PC-3 (cell line): ENCODE measurements at regions not wholly inside any gene's neighbourhood (a gene's known extent, or its start where the extent isn't known, plus 50 kb on each side); places are given as distances from the start of the nearest gene placed in this dataset.

Source experiments
- ATAC-seq: fragments of 200-7000 bp; cut with Tn5 transposase; 2 replicates; pipeline ENCODE4 v1.9.1; 2020; ENCODE audit warnings: mild to moderate bottlenecking, moderate library complexity
- BruUV-seq: library from RNA; stranded (reverse); fragments of 400-500 nt; replicated peaks from 2 replicates; lab custom pipeline; 2021; lab: Mats Ljungman, UMichigan
- CTCF ChIA-PET: fragments of 300-600 bp; sonication (Branson Sonifier 250); formaldehyde crosslinking; loops from one replicate; lab custom pipeline; 2022; ENCODE audit warnings: antibody characterized with exemption; lab: Charles Lee
- POLR2A ChIA-PET: fragments of 300-600 bp; sonication (Branson Sonifier 250); formaldehyde crosslinking; loops from one replicate; lab custom pipeline; 2022; ENCODE audit warnings: antibody characterized with exemption; ENCODE audit not compliant: unreplicated experiment; lab: Charles Lee
- DNase-seq: peaks from one replicate; pipeline ENCODE4 v3.0.0-alpha.2; 2015
- H2AFZ ChIP-seq: fragments of 300-600 bp; sonication (generic); 2 replicates; pipeline ENCODE4 v1.6.0; 2016; ENCODE audit warnings: antibody characterized with exemption, low read length
- H3F3A ChIP-seq: fragments of 300-600 bp; sonication (generic); one replicate; pipeline ENCODE4 v1.6.0; 2017; ENCODE audit warnings: antibody characterized with exemption, low read length, control low read depth, mild to moderate bottlenecking; ENCODE audit not compliant: unreplicated experiment
- H3K27ac ChIP-seq: fragments of 300-600 bp; sonication (generic); 2 replicates; pipeline ENCODE4 v1.5.1; 2016; ENCODE audit warnings: mild to moderate bottlenecking, low read length
- H3K27me3 ChIP-seq: fragments of 300-600 bp; sonication (generic); 2 replicates; pipeline ENCODE4 v1.6.1; 2016; ENCODE audit warnings: low read length, mixed read lengths
- H3K36me3 ChIP-seq: fragments of 300-600 bp; sonication (generic); 2 replicates; pipeline ENCODE4 v1.6.1; 2016; ENCODE audit warnings: low read depth, mixed run types, low read length, mixed read lengths
- H3K4me1 ChIP-seq: fragments of 300-600 bp; sonication (generic); 2 replicates; pipeline ENCODE4 v1.5.1; 2016; ENCODE audit warnings: low read length; ENCODE audit not compliant: insufficient read depth
- H3K4me2 ChIP-seq: fragments of 300-600 bp; sonication (generic); 2 replicates; pipeline ENCODE4 v1.6.0; 2016; ENCODE audit warnings: low read length
- H3K4me3 ChIP-seq: fragments of 300-600 bp; sonication (generic); 2 replicates; pipeline ENCODE4 v1.5.1; 2016; ENCODE audit warnings: mild to moderate bottlenecking, low read length, mixed read lengths
- H3K79me2 ChIP-seq: fragments of 300-600 bp; sonication (generic); 2 replicates; pipeline ENCODE4 v1.6.1; 2017; ENCODE audit warnings: low read length, mixed read lengths
- H3K9ac ChIP-seq: fragments of 300-600 bp; sonication (generic); 2 replicates; pipeline ENCODE4 v1.6.0; 2016; ENCODE audit warnings: mild to moderate bottlenecking, low read length
- H3K9me2 ChIP-seq: fragments of 300-600 bp; sonication (generic); replicated peaks from 2 replicates; pipeline ENCODE4 v1.6.1; 2016; ENCODE audit warnings: mixed run types, low read length, mixed read lengths
- H3K9me3 ChIP-seq: fragments of 300-600 bp; sonication (generic); 2 replicates; pipeline ENCODE4 v1.6.1; 2016; ENCODE audit warnings: low read length, mixed read lengths
- H4K20me1 ChIP-seq: fragments of 300-600 bp; sonication (generic); 2 replicates; pipeline ENCODE4 v1.6.1; 2016; ENCODE audit warnings: low read length, mixed read lengths
- EZH2 ChIP-seq: fragments of 300-600 bp; sonication (generic); IDR thresholded peaks from one replicate; pipeline ENCODE4 v1.6.1; 2017; ENCODE audit warnings: antibody characterized with exemption, mild to moderate bottlenecking, low read length; ENCODE audit not compliant: unreplicated experiment
- EZH2phosphoT487 ChIP-seq: fragments of 300-600 bp; sonication (generic); IDR thresholded peaks from 2 replicates; pipeline ENCODE4 v1.6.1; 2018; ENCODE audit warnings: mild to moderate bottlenecking, antibody characterized with exemption, low read length, borderline replicate concordance
- intact Hi-C: fragments of 100-400 bp; cut with micrococcal nuclease; formaldehyde crosslinking; loops from 2 replicates; pipeline ENCODE4 v1.9.0; 2023
- TF ChIP-seq, protein P1 (sequence below): fragments of 300-600 bp; sonication (generic); conservative IDR thresholded peaks from 2 replicates; pipeline ENCODE4 v1.5.1; 2017; ENCODE audit warnings: antibody characterized with exemption, low read depth, mild to moderate bottlenecking, low read length

DNA sequence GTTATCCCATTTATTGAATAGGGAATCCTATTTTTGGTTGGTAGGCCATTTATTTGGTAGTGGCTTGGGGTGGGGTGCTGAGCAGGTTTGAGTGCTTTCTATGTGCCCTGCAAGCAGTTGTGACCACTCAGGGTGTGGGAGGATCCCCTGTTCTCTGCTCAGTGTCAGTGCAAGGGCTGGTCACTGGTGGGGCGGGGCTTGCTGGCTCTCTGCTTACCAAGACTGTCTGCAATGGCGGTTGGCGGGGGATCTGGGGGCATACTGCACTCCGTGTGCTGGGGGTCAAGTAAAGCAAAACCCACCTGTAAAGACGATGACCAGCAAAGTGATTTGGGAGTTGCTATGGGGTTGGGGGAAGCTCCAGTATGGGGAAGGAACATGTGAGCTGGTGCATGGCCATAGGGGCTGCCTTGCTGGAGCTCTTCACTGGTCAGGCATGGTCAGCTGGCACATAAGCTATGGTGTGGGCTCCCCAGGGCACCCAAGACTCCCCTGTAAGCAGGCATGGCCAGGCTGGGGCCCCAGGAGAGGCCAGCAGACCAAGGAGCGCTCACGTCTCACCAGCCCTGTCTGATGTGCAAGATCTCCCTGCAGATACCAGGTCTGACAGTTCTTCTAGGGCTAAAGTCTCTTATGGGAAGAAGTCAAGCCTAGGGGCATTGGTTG is 83.0 kb upstream of the GRXCR1 start:
- Histone ChIP-seq H3K4me2 (no peak overlapping the region), H3K9ac (no peak overlapping the region), H3K27ac (no peak overlapping the region), H3K4me1 (no peaks in the 10 kb centered on the region), H3K9me2 (no peaks in the 10 kb centered on the region), H3K79me2 (no peaks in the 10 kb centered on the region), H3K36me3 (no peaks in the 10 kb centered on the region), H4K20me1 (no peaks in the 10 kb centered on the region), H3K4me3 (no peak overlapping the region), H3F3A (no peaks in the 10 kb centered on the region), H3K9me3 (no peaks in the 10 kb centered on the region), H3K27me3 (no peaks in the 10 kb centered on the region), H2AFZ (no peak overlapping the region)
- ChIA-PET POLR2A (no interaction called here), CTCF (no interaction called here)
- DNase-seq (no peak), ATAC-seq (no peak)
- no TSS peak for BruUV-seq
- intact Hi-C loops, result no loop called here
- no peak for TF ChIP-seq EZH2
- TF ChIP-seq, protein P1, sequence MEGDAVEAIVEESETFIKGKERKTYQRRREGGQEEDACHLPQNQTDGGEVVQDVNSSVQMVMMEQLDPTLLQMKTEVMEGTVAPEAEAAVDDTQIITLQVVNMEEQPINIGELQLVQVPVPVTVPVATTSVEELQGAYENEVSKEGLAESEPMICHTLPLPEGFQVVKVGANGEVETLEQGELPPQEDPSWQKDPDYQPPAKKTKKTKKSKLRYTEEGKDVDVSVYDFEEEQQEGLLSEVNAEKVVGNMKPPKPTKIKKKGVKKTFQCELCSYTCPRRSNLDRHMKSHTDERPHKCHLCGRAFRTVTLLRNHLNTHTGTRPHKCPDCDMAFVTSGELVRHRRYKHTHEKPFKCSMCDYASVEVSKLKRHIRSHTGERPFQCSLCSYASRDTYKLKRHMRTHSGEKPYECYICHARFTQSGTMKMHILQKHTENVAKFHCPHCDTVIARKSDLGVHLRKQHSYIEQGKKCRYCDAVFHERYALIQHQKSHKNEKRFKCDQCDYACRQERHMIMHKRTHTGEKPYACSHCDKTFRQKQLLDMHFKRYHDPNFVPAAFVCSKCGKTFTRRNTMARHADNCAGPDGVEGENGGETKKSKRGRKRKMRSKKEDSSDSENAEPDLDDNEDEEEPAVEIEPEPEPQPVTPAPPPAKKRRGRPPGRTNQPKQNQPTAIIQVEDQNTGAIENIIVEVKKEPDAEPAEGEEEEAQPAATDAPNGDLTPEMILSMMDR, result no peak
- TF ChIP-seq EZH2phosphoT487, result no peak

- H2AFZ ChIP-seq, result no peak overlapping the region
- TF ChIP-seq, protein P1, result no peak
- TF ChIP-seq EZH2 (no peak), EZH2phosphoT487 (no peak)
- POLR2A ChIA-PET, result no interaction called here
- H3K79me2 ChIP-seq, result no peaks in the 10 kb centered on the region
- H3K27ac ChIP-seq, result no peak overlapping the region
- H3K9me2 ChIP-seq, result no peaks in the 10 kb centered on the region
- no peak for ATAC-seq
- no peaks in the 10 kb centered on the region for H3K36me3 ChIP-seq
- no peaks in the 10 kb centered on the region for H3F3A ChIP-seq
- no peaks in the 10 kb centered on the region for H3K9me3 ChIP-seq
- H3K4me1 ChIP-seq, result no peaks in the 10 kb centered on the region
- BruUV-seq, result no TSS peak
- H4K20me1 ChIP-seq, result no peaks in the 10 kb centered on the region
- intact Hi-C loops, result no loop called here
- no peak overlapping the region for H3K9ac ChIP-seq
- H3K4me2 ChIP-seq, result no peak overlapping the region
- H3K27me3 ChIP-seq, result no peaks in the 10 kb centered on the region
- H3K4me3 ChIP-seq, result no peak overlapping the region
- CTCF ChIA-PET, result no interaction called here
- DNase-seq, result no peak
Observed at GRCh38 chr4:42806303-42806835, 86.1 kb upstream of the GRXCR1 start.

DNA sequence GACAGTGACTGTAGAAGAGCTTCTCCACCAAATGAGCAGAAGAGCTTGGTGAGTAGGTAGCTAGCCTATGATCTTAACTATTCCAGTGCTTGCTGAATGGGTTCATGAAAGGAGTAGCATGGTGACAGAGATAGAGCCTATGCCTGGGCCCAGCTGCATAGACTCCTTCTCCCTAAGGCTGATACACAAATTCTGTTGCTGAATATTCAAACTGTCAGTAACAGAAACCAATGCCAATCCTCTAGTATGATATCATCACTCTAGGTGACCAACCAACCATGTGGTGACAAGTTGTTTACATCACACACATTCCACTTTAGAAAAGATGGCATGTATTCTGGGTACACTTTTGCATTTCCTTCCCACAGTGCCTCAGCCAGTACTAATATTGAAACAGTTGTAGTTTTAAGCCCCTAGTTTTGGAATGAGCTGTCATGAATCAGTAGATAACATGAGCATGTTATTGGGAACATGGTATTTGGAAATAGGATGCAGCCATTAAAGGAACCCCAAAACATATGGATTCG is 103.4 kb upstream of the GRXCR1 start:
- intact Hi-C loops, result no loop called here
- H3K9me3 ChIP-seq, result no peaks in the 10 kb centered on the region
- BruUV-seq, result no TSS peak

More for the DNA sequence above, 103.4 kb upstream of the GRXCR1 start:
- Histone ChIP-seq H3K36me3 (no peaks in the 10 kb centered on the region), H2AFZ (no peak overlapping the region), H3F3A (no peaks in the 10 kb centered on the region), H4K20me1 (no peaks in the 10 kb centered on the region), H3K4me3 (no peak overlapping the region), H3K27ac (no peak overlapping the region), H3K4me2 (no peak overlapping the region), H3K79me2 (no peaks in the 10 kb centered on the region), H3K4me1 (no peaks in the 10 kb centered on the region), H3K9me2 (no peaks in the 10 kb centered on the region), H3K9ac (no peak overlapping the region), H3K27me3 (no peaks in the 10 kb centered on the region)
- no peak for TF ChIP-seq EZH2
- no peak for TF ChIP-seq EZH2phosphoT487
- TF ChIP-seq, protein P1, result no peak
- ChIA-PET POLR2A (no interaction called here), CTCF (no interaction called here)
- no peak for DNase-seq
- no peak for ATAC-seq
